GM12872 (cell line): ENCODE measurements at regions not wholly inside any gene's neighbourhood (a gene's known extent, or its start where the extent isn't known, plus 50 kb on each side); places are given as distances from the start of the nearest gene placed in this dataset.

Source experiments
- TF ChIP-seq, protein P1 (sequence below): IDR thresholded peaks from 3 replicates; pipeline ENCODE4 v1.5.1; 2011; ENCODE audit warnings: low read depth, mild to moderate bottlenecking, low read length, moderate library complexity; ENCODE audit not compliant: insufficient read depth

DNA sequence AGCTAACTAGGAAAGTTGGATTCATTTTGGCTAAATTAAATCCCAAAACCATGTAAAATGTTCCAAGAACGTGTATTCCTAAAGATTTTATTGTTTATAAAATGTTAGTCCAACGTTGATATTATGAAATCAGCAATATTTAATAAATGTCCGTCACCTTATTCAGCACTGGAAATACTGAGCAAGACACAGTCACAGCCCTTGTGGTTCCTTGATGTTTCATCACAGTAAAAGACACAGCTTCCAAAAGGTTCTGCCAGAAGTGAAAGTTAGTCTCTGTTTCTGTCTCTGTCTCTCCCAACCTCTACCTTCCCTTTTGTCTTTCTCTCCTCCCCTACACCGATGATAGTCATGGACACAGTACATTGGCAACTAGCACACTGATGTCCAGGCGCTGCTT is 82.2 kb upstream of the BOC start:
- TF ChIP-seq, protein P1, sequence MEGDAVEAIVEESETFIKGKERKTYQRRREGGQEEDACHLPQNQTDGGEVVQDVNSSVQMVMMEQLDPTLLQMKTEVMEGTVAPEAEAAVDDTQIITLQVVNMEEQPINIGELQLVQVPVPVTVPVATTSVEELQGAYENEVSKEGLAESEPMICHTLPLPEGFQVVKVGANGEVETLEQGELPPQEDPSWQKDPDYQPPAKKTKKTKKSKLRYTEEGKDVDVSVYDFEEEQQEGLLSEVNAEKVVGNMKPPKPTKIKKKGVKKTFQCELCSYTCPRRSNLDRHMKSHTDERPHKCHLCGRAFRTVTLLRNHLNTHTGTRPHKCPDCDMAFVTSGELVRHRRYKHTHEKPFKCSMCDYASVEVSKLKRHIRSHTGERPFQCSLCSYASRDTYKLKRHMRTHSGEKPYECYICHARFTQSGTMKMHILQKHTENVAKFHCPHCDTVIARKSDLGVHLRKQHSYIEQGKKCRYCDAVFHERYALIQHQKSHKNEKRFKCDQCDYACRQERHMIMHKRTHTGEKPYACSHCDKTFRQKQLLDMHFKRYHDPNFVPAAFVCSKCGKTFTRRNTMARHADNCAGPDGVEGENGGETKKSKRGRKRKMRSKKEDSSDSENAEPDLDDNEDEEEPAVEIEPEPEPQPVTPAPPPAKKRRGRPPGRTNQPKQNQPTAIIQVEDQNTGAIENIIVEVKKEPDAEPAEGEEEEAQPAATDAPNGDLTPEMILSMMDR = no peak

DNA sequence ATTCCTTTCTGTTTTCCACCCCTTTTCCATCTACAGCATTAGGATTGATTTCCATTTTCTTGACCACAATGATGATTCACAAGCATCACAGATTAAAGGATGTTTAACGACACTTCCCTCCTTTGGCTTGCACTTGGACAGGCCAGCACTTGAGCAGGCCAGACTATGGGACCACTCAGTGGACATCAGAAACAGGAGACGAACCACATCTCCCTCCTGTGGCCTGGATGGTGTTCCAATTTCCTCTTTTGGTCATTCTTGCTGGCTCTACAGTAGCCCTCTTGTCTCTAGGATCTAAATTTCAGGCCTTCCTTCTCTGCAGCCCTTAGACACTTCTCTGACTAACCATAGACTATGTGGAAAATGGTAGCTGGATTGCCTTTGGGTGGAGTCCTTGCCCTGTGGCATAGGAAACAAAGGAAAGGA is 78.8 kb upstream of the BOC start:
- TF ChIP-seq, protein P1 = no peak

DNA sequence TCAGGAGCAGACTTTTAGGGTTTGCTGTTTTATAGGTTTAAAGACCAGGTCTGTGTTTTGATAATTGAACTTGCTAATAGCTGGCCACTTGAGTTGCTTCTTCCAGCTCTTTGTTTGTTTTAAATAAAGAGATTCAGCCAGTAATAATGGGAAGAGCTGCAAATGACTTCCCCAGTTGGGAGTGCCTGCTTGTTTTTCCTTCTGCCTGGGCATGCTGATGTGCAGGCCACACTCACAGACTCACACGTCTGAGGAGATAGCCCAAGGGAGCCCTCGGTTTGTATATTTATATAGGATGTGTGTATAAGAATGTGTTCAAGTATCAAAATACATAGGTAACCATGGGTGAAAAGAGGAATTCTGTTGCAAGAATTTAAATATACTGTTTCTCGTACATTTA is 78.2 kb upstream of the BOC start:
- TF ChIP-seq, protein P1 = no peak

DNA sequence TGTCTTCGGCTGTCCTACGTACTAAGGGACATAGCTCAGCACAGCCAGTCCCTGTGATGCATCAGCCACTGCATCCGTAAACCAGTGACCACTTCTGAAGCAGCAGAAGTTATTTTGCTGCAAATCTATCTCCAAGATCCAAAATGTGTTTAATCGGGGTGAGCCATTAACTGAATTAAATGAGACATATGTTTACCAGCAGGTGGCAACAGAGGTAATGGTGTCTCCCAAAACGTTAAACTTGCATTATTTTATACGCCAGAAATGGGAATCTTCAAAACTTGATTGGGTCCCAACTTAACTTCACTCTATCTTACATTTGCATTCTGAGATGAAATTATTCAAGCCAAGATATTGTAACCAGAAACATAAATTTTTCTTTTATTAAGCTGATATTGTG is 75.3 kb upstream of the BOC start:
- TF ChIP-seq, protein P1 = peak; percentile 52; the same call in 2 of the 3 replicates

DNA sequence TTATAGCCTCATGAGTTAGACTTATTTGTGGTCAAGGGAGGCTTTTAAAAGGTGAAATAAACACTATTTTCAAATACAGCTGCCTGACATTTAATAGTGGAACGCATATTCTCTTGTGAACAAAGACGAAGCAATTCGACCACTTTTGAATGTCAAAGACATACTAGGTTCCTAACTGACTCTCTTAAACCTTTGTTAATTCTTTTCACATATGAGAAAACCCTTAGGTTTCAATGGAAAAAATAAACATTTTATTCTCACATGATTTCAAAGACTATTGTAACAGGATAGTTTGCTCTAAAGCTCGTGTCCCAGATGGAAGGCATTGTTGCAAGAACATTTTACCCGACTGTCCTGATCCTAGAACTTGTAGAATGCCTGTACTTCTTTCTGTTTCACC is 74.8 kb upstream of the BOC start:
- TF ChIP-seq, protein P1 = no peak

DNA sequence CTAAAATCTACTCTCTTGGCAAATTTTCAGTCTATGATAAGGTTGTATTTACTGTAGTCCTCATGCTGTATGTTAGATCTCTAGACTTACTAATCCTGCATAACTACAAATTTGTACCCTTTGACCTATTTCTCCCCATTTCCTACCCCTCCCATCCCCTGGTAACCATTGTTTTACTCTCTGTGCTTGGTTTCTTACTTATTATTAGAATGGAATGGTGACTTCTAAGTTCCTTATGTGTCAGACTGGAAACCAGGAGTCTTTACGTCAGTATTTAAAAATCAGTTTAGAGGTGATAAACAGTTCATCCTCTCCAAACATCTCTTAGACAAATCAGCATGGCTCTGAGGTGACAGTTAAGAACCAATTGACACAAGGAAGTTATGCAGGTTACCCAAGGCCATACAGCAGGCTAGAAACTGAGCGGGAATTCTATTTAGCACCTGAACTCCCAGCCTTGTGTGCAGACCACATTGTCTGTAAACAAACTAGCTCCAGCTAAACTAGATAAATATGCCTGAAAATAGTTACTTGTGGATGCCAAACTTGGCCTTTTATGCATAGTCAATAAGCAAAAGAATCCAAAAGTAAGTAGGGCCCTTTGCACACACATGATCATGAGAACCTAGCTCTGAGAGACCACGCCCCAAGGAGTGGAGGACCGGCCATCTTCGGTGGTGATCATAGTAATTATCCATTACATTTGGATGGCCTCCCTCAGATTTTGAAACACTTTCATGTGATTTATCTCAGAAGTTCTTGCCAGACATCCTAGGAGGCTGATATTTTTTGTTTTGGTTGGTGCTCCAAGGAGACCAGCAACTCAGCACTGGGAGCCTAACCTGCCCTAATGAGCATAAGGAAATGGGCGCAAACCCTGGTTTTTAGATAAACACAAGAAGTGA is 72.3 kb upstream of the BOC start:
- TF ChIP-seq, protein P1 = no peak

DNA sequence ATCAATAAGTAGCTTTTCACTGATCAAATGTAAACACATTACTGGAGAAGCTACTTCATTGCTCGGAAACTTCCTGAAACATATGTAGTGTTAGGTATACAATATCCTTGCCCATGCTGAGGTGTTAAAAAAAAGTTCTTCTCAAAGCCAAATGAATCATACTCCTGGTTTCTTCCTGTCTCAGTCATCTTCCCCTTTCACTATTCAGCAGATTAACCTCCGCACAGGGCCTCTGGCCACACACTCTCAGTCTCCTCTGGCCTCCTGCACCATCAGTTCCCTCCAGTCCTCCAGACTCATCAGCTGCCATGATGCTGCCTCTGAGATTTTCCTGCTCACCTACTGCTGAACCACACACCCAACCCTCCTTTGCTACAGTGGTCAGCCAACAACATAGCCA is 70.5 kb upstream of the BOC start:
- TF ChIP-seq, protein P1 = no peak
